Psoas muscle (tissue), 7 donors: ENCODE measurements at regions not wholly inside any gene's neighbourhood (a gene's known extent, or its start where the extent isn't known, plus 50 kb on each side); places are given as distances from the start of the nearest gene placed in this dataset.

Source experiments
- ATAC-seq, 4 donors: fragments of 200-7000 bp; cut with Tn5 transposase; one replicate each; pipeline ENCODE4 v1.9.1; 2020; ENCODE audit warnings: moderate library complexity in 3 of 4, mild to moderate bottlenecking in 2 of 4
- DNase-seq, 2 donors: peaks; one replicate each; pipeline ENCODE4 v3.0.0-alpha.2; 2020
- H3K27ac ChIP-seq: fragments of 200-600 bp; one replicate; pipeline ENCODE4 v1.8.0; 2022
- H3K27me3 ChIP-seq, 3 donors: fragments of 200-600 bp in 1 of 3; one replicate each; pipeline versions ENCODE4 v1.6.1 to v1.8.0; 2013 to 2022; ENCODE audit warnings: low read length in 2 of 3, mild to moderate bottlenecking in 2 of 3, moderate library complexity in 1 of 3; ENCODE audit not compliant: insufficient read depth in 3 of 3
- H3K36me3 ChIP-seq, 2 donors: fragments of 200-600 bp in 1 of 2; one replicate each; pipeline versions ENCODE4 v1.6.1 to v1.8.0; 2013 to 2022; ENCODE audit warnings: low read depth in 1 of 2, mild to moderate bottlenecking in 1 of 2, moderate library complexity in 1 of 2; ENCODE audit not compliant: insufficient read depth in 1 of 2
- H3K4me1 ChIP-seq: fragments of 200-600 bp; one replicate; pipeline ENCODE4 v1.8.0; 2022
- H3K4me3 ChIP-seq: fragments of 200-600 bp; one replicate; pipeline ENCODE4 v1.8.0; 2022; ENCODE audit warnings: mild to moderate bottlenecking
- H3K9me3 ChIP-seq: fragments of 200-600 bp; one replicate; pipeline ENCODE4 v1.8.0; 2022
- WGBS, 3 donors: extraction: QIAGEN DNeasy Blood & Tissue Kit; methylation state at CpG; one replicate each; pipeline versions ENCODE4 v1.1.6 to v1.1.7; 2013; 5-methylcytosine and 5-hydroxymethylcytosine counted together
- intact Hi-C, 2 donors: fragments of 100-400 bp; cut with DNase I; formaldehyde crosslinking; loops; one replicate each; pipeline versions ENCODE4 v1.11.0 to v1.14.2; 2022
- TF ChIP-seq, protein P1 (sequence below): fragments of 200-600 bp; IDR thresholded peaks from one replicate; pipeline ENCODE4 v1.8.0; 2022; ENCODE audit warnings: antibody characterized with exemption
- donor health status: healthy with polysubstance abuse.
- donor health status: DM: no; HTN: no; CAD: no; lungs with moderate emphysema.
- donor health status: Bipolar disorder and iron deficiency.
- donor health status: healthy.
- donor health status: DM: yes; HTN: yes; CAD: no.
- donor health status: DM: no; HTN: no; CAD: no.
- donor health status: DM: yes; HTN: yes; CAD: no.

DNA sequence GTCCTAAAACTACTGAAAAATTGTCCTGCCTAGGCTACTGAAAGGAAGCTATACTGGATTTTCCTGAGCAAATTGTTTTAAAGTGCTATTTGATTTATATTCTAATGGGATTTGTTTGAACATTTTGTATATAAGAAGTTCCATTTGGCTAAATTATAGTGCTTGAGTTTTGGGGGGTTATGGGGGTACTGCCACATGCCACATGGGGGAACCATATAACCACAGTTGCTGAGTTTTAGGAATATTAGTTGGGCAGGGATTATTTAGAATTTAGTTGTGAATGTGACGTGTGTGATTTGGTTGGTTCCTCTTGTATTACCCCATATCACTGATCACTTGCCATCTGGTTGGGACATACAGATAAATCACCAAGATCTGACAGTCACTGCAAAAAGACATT lies 224.5 kb upstream of the TAPT1 start:
- Histone ChIP-seq H3K4me1 (no peaks in the 10 kb centered on the region), H3K4me3 (no peak overlapping the region), H3K9me3 (no peaks in the 10 kb centered on the region), H3K27ac (no peak overlapping the region), H3K36me3 (no peaks in the 10 kb centered on the region), H3K27me3 (no peaks in the 10 kb centered on the region)
- intact Hi-C loops: no loop called here
- ATAC-seq (no peak), DNase-seq (no peak)
- WGBS, 3 donors: 32 to 50% (median 47%) methylated on average over 1 of the region's 1 CpG
- TF ChIP-seq, protein P1, sequence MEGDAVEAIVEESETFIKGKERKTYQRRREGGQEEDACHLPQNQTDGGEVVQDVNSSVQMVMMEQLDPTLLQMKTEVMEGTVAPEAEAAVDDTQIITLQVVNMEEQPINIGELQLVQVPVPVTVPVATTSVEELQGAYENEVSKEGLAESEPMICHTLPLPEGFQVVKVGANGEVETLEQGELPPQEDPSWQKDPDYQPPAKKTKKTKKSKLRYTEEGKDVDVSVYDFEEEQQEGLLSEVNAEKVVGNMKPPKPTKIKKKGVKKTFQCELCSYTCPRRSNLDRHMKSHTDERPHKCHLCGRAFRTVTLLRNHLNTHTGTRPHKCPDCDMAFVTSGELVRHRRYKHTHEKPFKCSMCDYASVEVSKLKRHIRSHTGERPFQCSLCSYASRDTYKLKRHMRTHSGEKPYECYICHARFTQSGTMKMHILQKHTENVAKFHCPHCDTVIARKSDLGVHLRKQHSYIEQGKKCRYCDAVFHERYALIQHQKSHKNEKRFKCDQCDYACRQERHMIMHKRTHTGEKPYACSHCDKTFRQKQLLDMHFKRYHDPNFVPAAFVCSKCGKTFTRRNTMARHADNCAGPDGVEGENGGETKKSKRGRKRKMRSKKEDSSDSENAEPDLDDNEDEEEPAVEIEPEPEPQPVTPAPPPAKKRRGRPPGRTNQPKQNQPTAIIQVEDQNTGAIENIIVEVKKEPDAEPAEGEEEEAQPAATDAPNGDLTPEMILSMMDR: peak; percentile 15

DNA sequence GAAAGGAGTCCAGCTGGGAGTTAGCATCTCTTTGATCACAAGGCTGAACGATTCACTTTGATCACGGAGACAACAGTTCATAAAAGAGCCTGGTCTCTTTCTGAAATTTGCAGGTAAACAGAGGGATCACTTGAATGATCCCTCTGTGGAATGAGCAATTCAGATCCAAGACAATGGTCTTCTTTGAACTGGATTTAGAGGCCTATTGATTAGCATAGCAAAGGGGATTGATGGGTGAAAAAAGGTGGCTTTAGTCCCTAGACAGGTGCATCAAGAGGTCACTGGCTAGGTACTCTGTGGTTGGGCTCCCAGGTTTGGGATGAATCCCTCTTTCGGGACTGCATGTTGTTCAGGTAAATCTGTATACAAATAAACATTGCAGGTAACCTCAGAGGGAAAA lies 223.8 kb upstream of the TAPT1 start:
- TF ChIP-seq, protein P1: no peak
- no peaks in the 10 kb centered on the region for H3K27me3 ChIP-seq
- ATAC-seq (no peak), DNase-seq (no peak)
- H3K27ac ChIP-seq: no peak overlapping the region
- no peak overlapping the region for H3K4me3 ChIP-seq
- intact Hi-C loops: no loop called here
- H3K9me3 ChIP-seq: no peaks in the 10 kb centered on the region
- WGBS, 3 donors: 45 to 61% (median 58%) methylated on average over 3 of the region's 3 CpGs
- no peaks in the 10 kb centered on the region for H3K36me3 ChIP-seq
- no peaks in the 10 kb centered on the region for H3K4me1 ChIP-seq

DNA sequence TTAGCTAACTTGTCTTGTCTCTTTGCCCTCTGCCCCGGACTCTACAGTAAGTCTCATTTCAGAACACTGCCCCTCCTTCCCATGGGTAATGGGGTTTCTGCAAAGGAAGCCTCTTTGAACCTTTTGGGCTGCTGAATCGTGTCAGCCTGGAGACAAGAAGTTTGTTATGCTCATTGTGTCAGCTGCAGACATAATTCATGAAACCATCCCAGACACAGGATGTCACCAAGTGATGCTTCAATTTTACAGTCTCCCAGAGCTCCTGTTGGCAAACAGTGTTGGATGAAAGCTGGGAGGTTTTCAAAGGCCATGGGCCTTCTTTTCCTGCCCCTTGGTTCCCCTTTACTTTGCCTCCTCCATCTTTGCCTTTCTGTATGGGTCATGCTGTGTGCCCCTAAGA lies 223.1 kb upstream of the TAPT1 start:
- Histone ChIP-seq H3K36me3 (no peaks in the 10 kb centered on the region), H3K4me3 (no peak overlapping the region), H3K4me1 (no peaks in the 10 kb centered on the region), H3K9me3 (no peaks in the 10 kb centered on the region), H3K27ac (no peak overlapping the region), H3K27me3 (no peaks in the 10 kb centered on the region)
- ATAC-seq: no peak
- no peak for DNase-seq
- intact Hi-C loops: no loop called here
- WGBS, 3 donors: 37 to 38% (median 38%) methylated on average over 2 of the region's 2 CpGs
- TF ChIP-seq, protein P1: no peak

DNA sequence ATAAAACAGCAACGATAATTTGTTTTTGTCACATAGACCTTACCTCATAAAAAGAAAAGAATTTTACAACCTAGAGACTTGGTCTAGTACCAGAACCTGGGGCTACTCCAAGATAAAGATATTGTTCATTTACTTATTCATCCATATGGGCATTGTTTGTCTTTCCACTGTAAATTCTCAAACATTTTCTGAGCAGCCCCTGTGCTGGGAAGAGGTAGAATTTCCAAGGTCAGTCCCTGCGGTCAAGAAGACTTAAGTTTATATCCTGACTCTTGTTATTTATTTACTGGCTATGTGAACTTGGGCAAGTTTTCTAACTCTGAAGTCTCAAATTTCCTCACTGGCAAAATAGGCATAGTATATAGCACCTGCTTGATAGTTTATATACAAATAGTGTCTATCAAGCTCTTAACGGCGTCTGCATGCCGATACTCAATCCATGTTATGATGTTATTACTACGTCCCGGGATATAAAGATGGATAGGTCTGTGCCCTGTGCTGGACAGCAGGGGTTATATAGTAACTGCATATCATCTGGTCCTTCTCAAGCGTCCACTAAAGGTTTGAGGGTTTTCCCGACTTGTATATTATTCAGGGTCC lies 222.1 kb upstream of the TAPT1 start:
- no peaks in the 10 kb centered on the region for H3K4me1 ChIP-seq
- H3K27me3 ChIP-seq: no peaks in the 10 kb centered on the region
- DNase-seq (no peak), ATAC-seq (no peak)
- H3K9me3 ChIP-seq: no peaks in the 10 kb centered on the region
- TF ChIP-seq, protein P1: no peak
- WGBS, 3 donors: 43 to 58% (median 47%) methylated on average over 9 of the region's 9 CpGs
- H3K4me3 ChIP-seq: no peak overlapping the region
- intact Hi-C loops: no loop called here
- H3K36me3 ChIP-seq: no peaks in the 10 kb centered on the region
- H3K27ac ChIP-seq: no peak overlapping the region

DNA sequence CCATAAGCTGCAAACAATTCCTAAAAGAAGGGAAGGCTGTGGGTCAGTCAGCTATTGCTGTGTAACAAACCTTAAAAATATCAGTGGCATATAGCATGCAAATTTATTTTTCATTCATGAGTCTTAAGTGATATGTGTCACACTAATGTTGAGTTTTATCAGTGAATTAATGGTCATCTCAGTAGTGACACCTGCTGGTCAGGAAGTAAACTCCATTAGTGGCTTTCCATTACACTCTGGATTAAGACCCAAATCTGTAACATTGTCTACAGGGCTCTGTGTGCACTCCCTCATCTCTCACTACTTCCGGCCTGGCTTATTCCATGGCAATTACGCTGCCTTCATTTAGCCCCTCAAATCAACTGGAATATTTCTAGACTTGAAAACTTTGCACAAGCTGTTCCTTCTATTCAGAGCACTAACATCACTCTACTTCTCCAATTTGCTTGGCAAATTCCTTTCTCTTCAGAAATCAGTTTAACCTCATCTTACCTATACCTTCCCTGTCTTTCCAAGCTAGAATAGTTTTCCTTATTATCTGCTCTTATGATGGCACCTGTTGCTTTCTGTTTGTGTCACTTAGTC lies 217.3 kb upstream of the TAPT1 start:
- DNase-seq: no peak
- H3K4me1 ChIP-seq: no peaks in the 10 kb centered on the region
- intact Hi-C loops: loop anchor here in 1 of 2 donors (2.0 kb wide), 1 partner anchor 155 kb away; no protein-coding TSS in a partner anchor
- 56 to 80% (median 68%) methylated on average over 2 of the region's 2 CpGs for WGBS, 3 donors
- H3K4me3 ChIP-seq: no peak overlapping the region
- TF ChIP-seq, protein P1: peak; percentile 52
- H3K9me3 ChIP-seq: no peaks in the 10 kb centered on the region
- H3K27me3 ChIP-seq: no peaks in the 10 kb centered on the region
- H3K36me3 ChIP-seq: no peaks in the 10 kb centered on the region
- ATAC-seq: no peak
- H3K27ac ChIP-seq: no peak overlapping the region
